Esophagus squamous epithelium (tissue), 4 donors: ENCODE measurements at regions not wholly inside any gene's neighbourhood (a gene's known extent, or its start where the extent isn't known, plus 50 kb on each side); places are given as distances from the start of the nearest gene placed in this dataset.

Experiments
- POLR2A ChIP-seq, 4 donors: fragments of 450-650 bp; IDR thresholded peaks; one replicate each; pipeline ENCODE4 v1.6.1; 2017; ENCODE audit warnings: antibody characterized with exemption in 4 of 4, mild to moderate bottlenecking in 4 of 4, moderate library complexity in 3 of 4
- TF ChIP-seq, protein P1 (sequence below), 6 experiments: fragments of 450-650 bp in 4 of 6; fragments of 200-600 bp in 2 of 6; sonication (generic) in 2 of 6; IDR thresholded peaks; one replicate each; pipeline ENCODE4 v1.5.1; 2016 to 2019; ENCODE audit warnings: antibody characterized with exemption in 6 of 6, mild to moderate bottlenecking in 4 of 6, moderate library complexity in 4 of 6

DNA sequence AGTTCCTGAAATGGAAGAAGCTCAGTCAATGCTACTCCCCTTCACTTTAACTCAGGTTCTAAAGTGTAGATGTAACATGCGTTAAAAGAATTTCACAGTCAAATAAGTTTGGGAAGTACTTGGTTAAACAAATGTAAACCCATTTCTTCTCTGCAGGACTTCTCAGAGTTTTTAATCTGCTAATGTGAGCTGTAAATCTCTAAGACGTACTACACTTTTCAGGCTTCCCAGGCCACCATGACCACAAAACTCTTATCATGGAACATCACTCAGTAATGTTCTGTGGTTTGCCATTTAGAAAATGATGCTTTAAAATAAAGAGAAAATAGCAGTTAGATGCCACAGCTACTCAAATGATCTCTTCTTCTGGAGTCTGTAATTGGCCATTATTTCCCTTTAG, 104.3 kb downstream of the HHIPL2 start:
- TF ChIP-seq, protein P1, sequence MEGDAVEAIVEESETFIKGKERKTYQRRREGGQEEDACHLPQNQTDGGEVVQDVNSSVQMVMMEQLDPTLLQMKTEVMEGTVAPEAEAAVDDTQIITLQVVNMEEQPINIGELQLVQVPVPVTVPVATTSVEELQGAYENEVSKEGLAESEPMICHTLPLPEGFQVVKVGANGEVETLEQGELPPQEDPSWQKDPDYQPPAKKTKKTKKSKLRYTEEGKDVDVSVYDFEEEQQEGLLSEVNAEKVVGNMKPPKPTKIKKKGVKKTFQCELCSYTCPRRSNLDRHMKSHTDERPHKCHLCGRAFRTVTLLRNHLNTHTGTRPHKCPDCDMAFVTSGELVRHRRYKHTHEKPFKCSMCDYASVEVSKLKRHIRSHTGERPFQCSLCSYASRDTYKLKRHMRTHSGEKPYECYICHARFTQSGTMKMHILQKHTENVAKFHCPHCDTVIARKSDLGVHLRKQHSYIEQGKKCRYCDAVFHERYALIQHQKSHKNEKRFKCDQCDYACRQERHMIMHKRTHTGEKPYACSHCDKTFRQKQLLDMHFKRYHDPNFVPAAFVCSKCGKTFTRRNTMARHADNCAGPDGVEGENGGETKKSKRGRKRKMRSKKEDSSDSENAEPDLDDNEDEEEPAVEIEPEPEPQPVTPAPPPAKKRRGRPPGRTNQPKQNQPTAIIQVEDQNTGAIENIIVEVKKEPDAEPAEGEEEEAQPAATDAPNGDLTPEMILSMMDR (IDR thresholded peaks at IDR 0.05), result no peak
- TF ChIP-seq POLR2A (IDR thresholded peaks at IDR 0.05), result no peak
